ENCODE measurements at regions not wholly inside any gene's neighbourhood (a gene's known extent, or its start where the extent isn't known, plus 50 kb on each side); places are given as distances from the start of the nearest gene placed in this dataset.

GRCh38 chr1:187641907-187642306 lies 813.2 kb downstream of the PLA2G4A start:
- Histone ChIP-seq H3K27ac (no peak overlapping the region), H3K27me3 (no peaks in the 10 kb centered on the region), H3K36me3 (no peaks in the 10 kb centered on the region), H3K9me3 (no peaks in the 10 kb centered on the region), H3K4me1 (no peaks in the 10 kb centered on the region), H3K4me3 (replicated peaks in 1 of 3) (no peak overlapping the region)
- no peak for DNase-seq
- TF ChIP-seq CTCF (IDR thresholded peaks at IDR 0.05) (no peak), POLR2A (IDR thresholded peaks at IDR 0.05) (no peak)
- 88 to 93% methylated on average over 2 of the region's 2 CpGs for WGBS, 2 donors
- intact Hi-C loops (cut with DNase I): no loop called here

DNA sequence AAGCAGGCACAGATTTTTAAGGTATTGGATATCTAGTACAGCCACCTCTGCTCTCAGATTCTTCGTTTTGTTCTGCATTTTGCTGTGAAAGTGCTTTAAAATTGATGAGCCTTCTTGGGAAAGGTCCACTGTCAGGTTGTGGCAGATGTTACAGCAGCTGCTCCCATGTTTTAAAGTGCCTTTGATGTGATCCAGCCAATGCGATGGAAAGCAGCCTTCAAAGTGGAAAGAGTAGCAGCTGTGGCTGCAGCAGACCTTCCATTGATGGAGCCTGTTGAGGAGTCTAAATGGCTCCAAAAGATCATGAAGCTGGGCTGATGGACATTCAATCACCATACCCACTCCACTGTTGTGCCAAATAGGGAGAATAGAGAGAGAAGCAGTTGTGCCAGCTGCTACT lies 816.9 kb downstream of the PLA2G4A start:
- Histone ChIP-seq H3K4me1 (no peaks in the 10 kb centered on the region), H3K4me3 (replicated peaks in 1 of 3) (no peak overlapping the region), H3K27ac (no peak overlapping the region), H3K9me3 (no peaks in the 10 kb centered on the region), H3K27me3 (no peaks in the 10 kb centered on the region), H3K36me3 (no peaks in the 10 kb centered on the region)
- WGBS, 2 donors: 75 to 81% methylated on average over 2 of the region's 2 CpGs
- DNase-seq: no peak
- intact Hi-C loops (cut with DNase I): no loop called here
- TF ChIP-seq CTCF (IDR thresholded peaks at IDR 0.05) (no peak), POLR2A (IDR thresholded peaks at IDR 0.05) (no peak)

DNA sequence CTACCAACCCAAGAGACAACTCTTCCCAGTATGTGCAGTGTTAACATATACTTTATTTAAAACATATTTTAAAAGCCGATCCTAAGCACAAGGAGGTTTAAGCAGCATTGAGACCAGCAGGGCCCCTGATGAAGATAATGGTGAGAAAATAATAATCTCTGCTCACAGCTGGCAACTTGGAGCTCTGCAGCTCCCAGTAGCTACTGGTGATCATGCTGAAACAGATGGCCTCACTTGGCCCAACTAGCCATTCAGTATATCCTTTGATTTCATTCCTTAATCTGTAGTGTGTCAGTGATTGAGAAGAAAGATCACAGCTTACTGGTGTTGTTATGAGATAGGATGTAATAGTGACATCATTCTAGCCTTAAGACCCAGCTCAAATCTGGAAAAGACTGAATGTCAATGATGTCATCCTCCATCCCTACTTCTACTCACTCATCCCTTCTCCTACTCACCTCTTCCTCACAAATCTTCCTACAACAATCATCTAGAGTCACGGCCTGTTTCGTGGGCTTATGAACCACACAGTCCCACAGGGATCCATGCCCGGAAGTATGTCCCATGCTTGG lies 817.9 kb downstream of the PLA2G4A start:
- Histone ChIP-seq H3K36me3 (no peaks in the 10 kb centered on the region), H3K27me3 (no peaks in the 10 kb centered on the region), H3K4me1 (no peaks in the 10 kb centered on the region), H3K27ac (no peak overlapping the region), H3K9me3 (no peaks in the 10 kb centered on the region), H3K4me3 (replicated peaks in 1 of 3) (no peak overlapping the region)
- WGBS, 2 donors: 93 to 98% methylated on average over 4 of the region's 4 CpGs
- TF ChIP-seq POLR2A (IDR thresholded peaks at IDR 0.05) (no peak), CTCF (IDR thresholded peaks at IDR 0.05) (no peak)
- DNase-seq: no peak
- intact Hi-C loops (cut with DNase I): no loop called here

GRCh38 chr1:187648091-187648490 lies 819.3 kb downstream of the PLA2G4A start:
- 79 to 80% methylated on average over 2 of the region's 2 CpGs for WGBS, 2 donors
- H3K4me1 ChIP-seq: no peaks in the 10 kb centered on the region

GRCh38 chr1:187654635-187655034 lies 825.9 kb downstream of the PLA2G4A start:
- Histone ChIP-seq H3K4me3 (replicated peaks in 1 of 3) (no peak overlapping the region), H3K27ac (no peak overlapping the region), H3K27me3 (no peaks in the 10 kb centered on the region), H3K9me3 (no peaks in the 10 kb centered on the region), H3K4me1 (no peaks in the 10 kb centered on the region), H3K36me3 (no peaks in the 10 kb centered on the region)
- 85 to 89% methylated on average over 2 of the region's 2 CpGs for WGBS, 2 donors
- TF ChIP-seq POLR2A (IDR thresholded peaks at IDR 0.05) (no peak), CTCF (IDR thresholded peaks at IDR 0.05) (no peak)
- DNase-seq: no peak
- intact Hi-C loops (cut with DNase I): no loop called here

More at GRCh38 chr1:187648091-187648490, 819.3 kb downstream of the PLA2G4A start:
- H3K27ac ChIP-seq: no peak overlapping the region
- TF ChIP-seq POLR2A (IDR thresholded peaks at IDR 0.05): no peak
- no peak for DNase-seq
- no peaks in the 10 kb centered on the region for H3K9me3 ChIP-seq
- no peaks in the 10 kb centered on the region for H3K27me3 ChIP-seq
- intact Hi-C loops (cut with DNase I): no loop called here
- H3K4me3 ChIP-seq (replicated peaks in 1 of 3): no peak overlapping the region
- H3K36me3 ChIP-seq: no peaks in the 10 kb centered on the region

DNA sequence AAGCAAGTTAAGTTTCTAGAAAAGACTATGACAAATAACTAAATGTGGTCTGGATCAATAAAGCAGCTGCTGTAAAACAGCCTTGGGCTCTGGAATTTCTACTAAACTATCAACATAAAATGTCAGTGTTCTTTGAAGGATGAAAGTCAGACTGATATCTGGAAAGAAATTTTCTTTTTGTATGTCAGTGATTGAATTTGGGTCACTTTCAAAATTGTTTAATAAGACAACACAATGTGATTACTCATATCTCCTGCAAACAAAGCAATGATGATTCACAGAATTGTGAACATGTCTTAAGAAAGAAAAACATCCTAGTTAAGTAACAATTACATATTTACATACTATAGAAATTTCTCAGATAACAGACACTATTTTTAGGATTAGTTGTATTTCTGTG lies 826.4 kb downstream of the PLA2G4A start:
- no peak for DNase-seq
- H3K27me3 ChIP-seq: no peaks in the 10 kb centered on the region
- TF ChIP-seq CTCF (IDR thresholded peaks at IDR 0.05) (no peak), POLR2A (IDR thresholded peaks at IDR 0.05) (no peak)
- intact Hi-C loops (cut with DNase I): no loop called here
- H3K4me3 ChIP-seq (replicated peaks in 1 of 3): no peak overlapping the region
- H3K27ac ChIP-seq: no peak overlapping the region
- no peaks in the 10 kb centered on the region for H3K4me1 ChIP-seq
- no peaks in the 10 kb centered on the region for H3K36me3 ChIP-seq
- H3K9me3 ChIP-seq: no peaks in the 10 kb centered on the region
